Ishikawa (cell line): ENCODE measurements at regions not wholly inside any gene's neighbourhood (a gene's known extent, or its start where the extent isn't known, plus 50 kb on each side); places are given as distances from the start of the nearest gene placed in this dataset.

Experiments used
- CREB1 ChIP-seq: IDR thresholded peaks from 2 replicates; pipeline ENCODE4 v1.6.1; 2012; ENCODE audit warnings: low read depth
- EP300 ChIP-seq: IDR thresholded peaks from 2 replicates; pipeline ENCODE4 v1.6.1; 2012; ENCODE audit warnings: borderline replicate concordance

DNA sequence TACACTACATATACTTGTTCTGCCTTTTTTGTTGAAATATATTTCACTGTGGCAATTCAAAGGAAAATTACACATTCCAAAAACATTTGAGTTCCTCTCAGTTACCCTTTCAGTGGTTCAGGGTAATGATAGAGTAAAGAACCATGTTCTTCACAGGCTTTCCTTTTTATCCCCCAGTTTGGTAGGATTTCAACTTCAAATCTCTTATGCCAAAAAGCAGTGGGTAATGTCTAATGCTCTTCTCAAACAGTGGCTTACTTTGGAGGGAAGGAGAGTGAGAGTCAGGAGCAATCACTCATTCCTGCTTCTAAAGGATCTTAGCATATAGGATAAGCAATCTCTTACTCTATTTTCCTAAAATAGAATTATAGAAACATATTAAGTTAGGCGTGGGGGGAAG, 290.6 kb downstream of the ZEB2 start:
- TF ChIP-seq CREB1 (no peak), EP300 (no peak)
